ENCODE measurements at regions not wholly inside any gene's neighbourhood (a gene's known extent, or its start where the extent isn't known, plus 50 kb on each side); places are given as distances from the start of the nearest gene placed in this dataset.

GRCh38 chr9:101977614-101978210 lies 239.3 kb upstream of the GRIN3A start:
- peaks cover 0 to 2% (median 0%) of the 10 kb centered on the region in 5 donors for H3K9me3 Mint-ChIP-seq
- peaks cover 0 to 3% of the 10 kb centered on the region in 2 donors for H3K27me3 Mint-ChIP-seq
- ChIA-PET CTCF (no interaction called here), POLR2A (no interaction called here)
- H3K4me1 Mint-ChIP-seq = no peaks in the 10 kb centered on the region
- DNase-seq = no peak
- Histone ChIP-seq H3K9me3 (ENCODE audit: low read length) (no peaks in the 10 kb centered on the region), H3K4me1 (ENCODE audit: insufficient read depth, low read length) (no peaks in the 10 kb centered on the region), H3K27ac (ENCODE audit: low read depth, low read length) (no peak overlapping the region), H3K4me3 (ENCODE audit: low read length) (no peak overlapping the region), H3K27me3 (ENCODE audit: insufficient read depth, low read length, poor library complexity, severe bottlenecking) (no peaks in the 10 kb centered on the region), H3K36me3 (ENCODE audit: insufficient read depth, low read length) (no peaks in the 10 kb centered on the region)
- no peaks in the 10 kb centered on the region for H3K36me3 Mint-ChIP-seq
- no peak overlapping the region for H3K4me3 Mint-ChIP-seq
- H3K27ac Mint-ChIP-seq = no peak overlapping the region

DNA sequence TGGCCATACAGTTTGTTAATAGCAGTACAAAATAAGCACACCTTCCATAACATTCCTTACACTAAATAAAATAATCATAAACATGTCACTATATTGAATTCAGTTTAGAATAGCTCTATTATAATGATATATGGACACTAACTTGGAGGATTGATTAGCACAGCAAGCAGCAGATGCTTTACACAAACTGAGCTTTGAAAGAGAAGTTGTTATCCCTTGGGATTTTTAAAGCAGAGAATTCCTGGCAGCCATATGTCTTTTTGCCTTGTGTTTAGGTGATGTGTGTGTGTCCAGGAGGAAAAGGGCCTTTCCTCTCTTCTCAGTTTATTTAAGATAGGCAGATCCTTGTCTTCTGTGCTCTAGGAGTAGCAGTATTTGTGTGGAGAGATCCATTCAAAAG lies 232.2 kb upstream of the GRIN3A start:
- CTCF ChIA-PET = no interaction called here
- no peaks in the 10 kb centered on the region for H3K4me1 ChIP-seq (ENCODE audit: insufficient read depth, low read length)
- no peak overlapping the region for H3K4me3 ChIP-seq (ENCODE audit: low read length)
- H3K27ac ChIP-seq (ENCODE audit: low read depth, low read length) = no peak overlapping the region
- H3K27me3 Mint-ChIP-seq = no peaks in the 10 kb centered on the region
- no peaks in the 10 kb centered on the region for H3K4me1 Mint-ChIP-seq
- H3K27me3 ChIP-seq (ENCODE audit: insufficient read depth, low read length, poor library complexity, severe bottlenecking) = no peaks in the 10 kb centered on the region
- no peak overlapping the region for H3K4me3 Mint-ChIP-seq
- H3K36me3 ChIP-seq (ENCODE audit: insufficient read depth, low read length) = no peaks in the 10 kb centered on the region
- H3K27ac Mint-ChIP-seq = no peak overlapping the region
- no peak for DNase-seq
- no peaks in the 10 kb centered on the region for H3K9me3 ChIP-seq (ENCODE audit: low read length)
- POLR2A ChIA-PET = no interaction called here
- H3K9me3 Mint-ChIP-seq = no peaks in the 10 kb centered on the region
- H3K36me3 Mint-ChIP-seq = no peaks in the 10 kb centered on the region

DNA sequence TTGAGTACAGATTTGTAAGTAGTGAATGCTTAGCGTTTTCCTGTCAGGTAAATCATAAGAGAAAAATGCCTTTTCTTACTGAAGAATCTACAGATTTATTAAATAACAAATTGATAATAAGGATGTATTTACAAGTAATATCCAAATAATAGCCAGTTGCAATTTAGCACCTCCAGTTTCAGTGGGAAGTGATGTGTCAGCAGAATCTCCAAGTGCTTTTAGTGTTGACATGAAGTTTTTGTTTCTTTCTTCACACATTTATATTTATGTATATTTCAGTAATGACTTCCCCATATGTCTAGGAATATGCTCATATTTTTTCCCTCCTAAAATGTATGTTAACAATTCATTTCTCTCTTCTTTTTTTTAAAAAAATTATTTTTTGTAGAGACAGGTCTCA lies 229.9 kb upstream of the GRIN3A start:
- Histone ChIP-seq H3K4me3 (ENCODE audit: low read length) (no peak overlapping the region), H3K9me3 (ENCODE audit: low read length) (no peaks in the 10 kb centered on the region)

DNA sequence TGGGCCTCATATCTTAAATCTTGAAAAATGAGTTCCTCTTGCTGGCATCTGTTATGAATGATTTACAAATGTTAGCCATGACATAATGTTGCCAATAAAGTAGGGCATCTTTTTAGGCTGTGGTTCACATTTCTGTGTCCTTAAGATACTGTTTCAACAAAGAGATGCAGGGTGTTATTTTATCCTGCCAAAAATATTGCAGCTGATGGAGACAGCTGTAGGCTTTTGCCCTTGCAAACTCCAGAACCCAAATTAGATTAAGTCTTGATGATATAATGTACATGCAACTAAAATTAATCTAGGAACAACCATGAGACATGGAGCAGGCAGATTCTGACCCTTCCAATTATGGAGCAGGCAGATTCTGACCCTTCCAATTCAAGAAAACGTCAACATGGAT lies 228.2 kb upstream of the GRIN3A start:
- H3K9me3 Mint-ChIP-seq = peaks cover 0 to 5% (median 0%) of the 10 kb centered on the region in 5 donors
- H3K36me3 ChIP-seq (ENCODE audit: insufficient read depth, low read length) = no peaks in the 10 kb centered on the region
- no peaks in the 10 kb centered on the region for H3K36me3 Mint-ChIP-seq
- H3K4me1 ChIP-seq (ENCODE audit: insufficient read depth, low read length) = no peaks in the 10 kb centered on the region
- H3K27me3 ChIP-seq (ENCODE audit: insufficient read depth, low read length, poor library complexity, severe bottlenecking) = no peaks in the 10 kb centered on the region
- H3K4me1 Mint-ChIP-seq = no peaks in the 10 kb centered on the region
- H3K27ac ChIP-seq (ENCODE audit: low read depth, low read length) = no peak overlapping the region
- H3K4me3 Mint-ChIP-seq = no peak overlapping the region
- ChIA-PET CTCF (no interaction called here), POLR2A (no interaction called here)
- no peaks in the 10 kb centered on the region for H3K27me3 Mint-ChIP-seq
- H3K9me3 ChIP-seq (ENCODE audit: low read length) = no peaks in the 10 kb centered on the region
- no peak overlapping the region for H3K4me3 ChIP-seq (ENCODE audit: low read length)
- DNase-seq = no peak
- H3K27ac Mint-ChIP-seq = no peak overlapping the region

More for the DNA sequence above, 229.9 kb upstream of the GRIN3A start:
- Mint-ChIP-seq H3K4me1 (no peaks in the 10 kb centered on the region), H3K9me3 (peaks cover 0 to 2% (median 0%) of the 10 kb centered on the region in 5 donors), H3K27me3 (no peaks in the 10 kb centered on the region), H3K36me3 (no peaks in the 10 kb centered on the region), H3K27ac (no peak overlapping the region), H3K4me3 (no peak overlapping the region)
- no peaks in the 10 kb centered on the region for H3K36me3 ChIP-seq (ENCODE audit: insufficient read depth, low read length)
- ChIA-PET CTCF (no interaction called here), POLR2A (no interaction called here)
- no peak overlapping the region for H3K27ac ChIP-seq (ENCODE audit: low read depth, low read length)
- DNase-seq = no peak
- H3K4me1 ChIP-seq (ENCODE audit: insufficient read depth, low read length) = no peaks in the 10 kb centered on the region
- no peaks in the 10 kb centered on the region for H3K27me3 ChIP-seq (ENCODE audit: insufficient read depth, low read length, poor library complexity, severe bottlenecking)

- H3K4me1 Mint-ChIP-seq = no peaks in the 10 kb centered on the region
- Histone ChIP-seq H3K27me3 (ENCODE audit: insufficient read depth, low read length, poor library complexity, severe bottlenecking) (no peaks in the 10 kb centered on the region), H3K4me3 (ENCODE audit: low read length) (no peak overlapping the region), H3K4me1 (ENCODE audit: insufficient read depth, low read length) (no peaks in the 10 kb centered on the region), H3K27ac (ENCODE audit: low read depth, low read length) (no peak overlapping the region), H3K36me3 (ENCODE audit: insufficient read depth, low read length) (no peaks in the 10 kb centered on the region), H3K9me3 (ENCODE audit: low read length) (no peaks in the 10 kb centered on the region)
- no peak overlapping the region for H3K27ac Mint-ChIP-seq
- peaks cover 0 to 5% (median 0%) of the 10 kb centered on the region in 5 donors for H3K9me3 Mint-ChIP-seq
- ChIA-PET POLR2A (no interaction called here), CTCF (no interaction called here)
- H3K27me3 Mint-ChIP-seq = no peaks in the 10 kb centered on the region
- no peaks in the 10 kb centered on the region for H3K36me3 Mint-ChIP-seq
- H3K4me3 Mint-ChIP-seq = no peak overlapping the region
- DNase-seq = no peak
These were observed 219.3 kb upstream of the GRIN3A start for GRCh38 chr9:101957705-101958104.

- POLR2A ChIA-PET = no interaction called here
These were observed 213.2 kb upstream of the GRIN3A start for GRCh38 chr9:101951598-101951997.

DNA sequence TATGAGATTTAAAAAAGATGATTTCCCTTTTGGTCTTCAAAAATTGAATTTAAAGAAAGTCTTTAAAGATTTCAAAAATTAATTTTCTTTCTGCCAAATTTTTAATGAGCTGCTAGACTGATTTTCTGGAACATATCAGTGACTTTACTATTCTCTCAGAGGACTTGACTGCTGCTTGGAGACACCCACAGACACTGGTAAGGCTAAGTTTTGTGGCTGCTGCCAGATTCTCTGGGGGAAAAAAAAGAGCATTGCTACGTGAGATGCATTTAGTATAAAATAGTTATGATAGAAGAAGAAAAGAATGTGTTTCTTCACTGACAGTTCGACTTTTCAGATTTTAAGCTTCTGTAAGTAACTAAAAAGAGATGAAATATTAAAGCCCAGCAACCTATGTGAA lies 193.3 kb upstream of the GRIN3A start:
- Histone ChIP-seq H3K4me1 (ENCODE audit: insufficient read depth, low read length) (no peaks in the 10 kb centered on the region), H3K36me3 (ENCODE audit: insufficient read depth, low read length) (no peaks in the 10 kb centered on the region), H3K27me3 (ENCODE audit: insufficient read depth, low read length, poor library complexity, severe bottlenecking) (no peaks in the 10 kb centered on the region), H3K9me3 (ENCODE audit: low read length) (no peaks in the 10 kb centered on the region), H3K4me3 (ENCODE audit: low read length) (no peak overlapping the region), H3K27ac (ENCODE audit: low read depth, low read length) (no peak overlapping the region)
- Mint-ChIP-seq H3K9me3 (peaks cover 0 to 22% (median 0%) of the 10 kb centered on the region in 5 donors), H3K36me3 (no peaks in the 10 kb centered on the region), H3K4me3 (no peak overlapping the region), H3K4me1 (no peaks in the 10 kb centered on the region), H3K27ac (no peak overlapping the region), H3K27me3 (no peaks in the 10 kb centered on the region)
- no peak for DNase-seq
- ChIA-PET POLR2A (no interaction called here), CTCF (no interaction called here)

More at GRCh38 chr9:101951598-101951997, 213.2 kb upstream of the GRIN3A start:
- no peak overlapping the region for H3K27ac ChIP-seq (ENCODE audit: low read depth, low read length)
- no peak overlapping the region for H3K4me3 Mint-ChIP-seq
- H3K36me3 Mint-ChIP-seq = no peaks in the 10 kb centered on the region
- CTCF ChIA-PET = no interaction called here
- H3K4me1 Mint-ChIP-seq = no peaks in the 10 kb centered on the region
- H3K4me3 ChIP-seq (ENCODE audit: low read length) = no peak overlapping the region
- H3K9me3 ChIP-seq (ENCODE audit: low read length) = no peaks in the 10 kb centered on the region
- H3K27me3 Mint-ChIP-seq = peaks cover 0 to 1% of the 10 kb centered on the region in 2 donors
- peaks cover 0 to 20% (median 5%) of the 10 kb centered on the region in 5 donors for H3K9me3 Mint-ChIP-seq
- H3K27me3 ChIP-seq (ENCODE audit: insufficient read depth, low read length, poor library complexity, severe bottlenecking) = no peaks in the 10 kb centered on the region
- no peaks in the 10 kb centered on the region for H3K36me3 ChIP-seq (ENCODE audit: insufficient read depth, low read length)
- no peaks in the 10 kb centered on the region for H3K4me1 ChIP-seq (ENCODE audit: insufficient read depth, low read length)
- no peak for DNase-seq
- no peak overlapping the region for H3K27ac Mint-ChIP-seq

DNA sequence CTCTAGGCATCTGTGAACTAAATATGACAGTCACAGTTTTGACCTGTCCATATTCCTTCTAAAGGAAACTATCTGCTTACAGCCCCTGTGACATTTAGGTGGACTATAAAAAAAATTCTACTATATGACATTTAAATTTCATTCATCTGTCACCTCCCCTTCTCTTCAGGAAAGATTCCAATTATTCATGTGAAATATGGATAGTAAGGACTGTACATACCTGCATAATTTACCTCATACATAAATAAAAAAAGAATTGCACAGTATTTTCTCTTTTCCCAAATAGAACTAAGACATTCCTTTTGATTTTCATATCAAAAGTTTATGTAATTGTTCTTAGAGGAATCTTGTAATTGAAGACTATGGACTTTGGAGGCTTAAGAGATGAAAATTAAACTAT lies 192.3 kb upstream of the GRIN3A start:
- Mint-ChIP-seq H3K4me1 (no peaks in the 10 kb centered on the region), H3K36me3 (no peaks in the 10 kb centered on the region), H3K27me3 (no peaks in the 10 kb centered on the region), H3K4me3 (no peak overlapping the region), H3K27ac (no peak overlapping the region), H3K9me3 (peaks cover 0 to 22% (median 0%) of the 10 kb centered on the region in 5 donors)
- Histone ChIP-seq H3K9me3 (ENCODE audit: low read length) (no peaks in the 10 kb centered on the region), H3K27me3 (ENCODE audit: insufficient read depth, low read length, poor library complexity, severe bottlenecking) (no peaks in the 10 kb centered on the region), H3K27ac (ENCODE audit: low read depth, low read length) (no peak overlapping the region), H3K4me1 (ENCODE audit: insufficient read depth, low read length) (no peaks in the 10 kb centered on the region), H3K4me3 (ENCODE audit: low read length) (no peak overlapping the region), H3K36me3 (ENCODE audit: insufficient read depth, low read length) (no peaks in the 10 kb centered on the region)
- ChIA-PET CTCF (no interaction called here), POLR2A (no interaction called here)
- DNase-seq = no peak

DNA sequence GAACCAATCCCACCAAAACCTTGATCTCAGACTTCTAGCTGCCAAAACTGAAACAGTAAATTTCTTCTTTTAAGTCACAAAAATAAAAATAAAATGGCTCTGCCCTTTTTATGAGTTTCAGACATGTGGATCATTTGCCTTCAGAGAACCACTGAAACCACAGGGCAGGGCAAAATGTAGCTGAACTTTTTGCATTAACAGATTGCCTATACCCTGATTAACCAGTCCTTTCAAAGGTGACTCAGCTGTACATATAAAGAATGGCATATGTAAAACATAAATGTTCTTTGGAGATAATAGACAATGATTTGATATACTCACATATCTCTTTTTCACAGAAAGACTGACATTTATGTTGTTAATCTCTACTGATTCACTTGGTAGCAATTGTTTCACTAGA lies 187.1 kb upstream of the GRIN3A start:
- no peak overlapping the region for H3K27ac Mint-ChIP-seq
- POLR2A ChIA-PET = no interaction called here
- H3K27me3 Mint-ChIP-seq = no peaks in the 10 kb centered on the region
- H3K36me3 Mint-ChIP-seq = no peaks in the 10 kb centered on the region
- Histone ChIP-seq H3K27ac (ENCODE audit: low read depth, low read length) (no peak overlapping the region), H3K9me3 (ENCODE audit: low read length) (no peaks in the 10 kb centered on the region), H3K4me1 (ENCODE audit: insufficient read depth, low read length) (no peaks in the 10 kb centered on the region), H3K27me3 (ENCODE audit: insufficient read depth, low read length, poor library complexity, severe bottlenecking) (no peaks in the 10 kb centered on the region), H3K4me3 (ENCODE audit: low read length) (no peak overlapping the region), H3K36me3 (ENCODE audit: insufficient read depth, low read length) (no peaks in the 10 kb centered on the region)
- no peaks in the 10 kb centered on the region for H3K4me1 Mint-ChIP-seq
- CTCF ChIA-PET = no interaction called here
- peaks cover 0 to 16% (median 7%) of the 10 kb centered on the region in 5 donors for H3K9me3 Mint-ChIP-seq
- DNase-seq = no peak
- no peak overlapping the region for H3K4me3 Mint-ChIP-seq

All from CD8-positive, alpha-beta memory T cell (primary cell).